H1 (cell line): ENCODE measurements at regions not wholly inside any gene's neighbourhood (a gene's known extent, or its start where the extent isn't known, plus 50 kb on each side); places are given as distances from the start of the nearest gene placed in this dataset.

Experiments
- CTCF ChIA-PET: fragments of 300-600 bp; sonication (Branson Sonifier 250); formaldehyde crosslinking; loops from one replicate; lab custom pipeline; 2021; ENCODE audit not compliant: partially characterized antibody; lab: Charles Lee
- POLR2A ChIA-PET: fragments of 300-600 bp; sonication (Branson Sonifier 250); formaldehyde crosslinking; loops from one replicate; lab custom pipeline; 2021; ENCODE audit warnings: inconsistent platforms; ENCODE audit not compliant: partially characterized antibody; lab: Charles Lee
- DNase-seq, 2 experiments: peaks; one replicate each; pipeline versions ENCODE4 v3.0.0 to v3.0.0-alpha.2; 2010 to 2022; ENCODE audit warnings: low spot score in 2 of 2, low read depth in 1 of 2, mixed read lengths in 1 of 2
- FAIRE-seq: peaks from 2 replicates; lab custom pipeline; 2011; peaks lifted over from hg19 to GRCh38; lab: Jason Lieb, UNC
- H2AFZ ChIP-seq: 2 replicates; pipeline ENCODE4 v1.8.1; 2012; ENCODE audit warnings: low read length, inconsistent platforms
- H2AK5ac ChIP-seq: 2 replicates; pipeline ENCODE4 v1.6.1; 2013; ENCODE audit warnings: low read depth, low read length
- H2BK120ac ChIP-seq: replicated peaks from 2 replicates; pipeline ENCODE3; 2013; ENCODE audit warnings: low read depth, low read length, inconsistent platforms
- H2BK12ac ChIP-seq: 2 replicates; pipeline ENCODE4 v1.6.1; 2013; ENCODE audit warnings: low read depth, low read length
- H2BK15ac ChIP-seq: 2 replicates; pipeline ENCODE4 v1.6.1; 2013; ENCODE audit warnings: low read length
- H2BK20ac ChIP-seq: 2 replicates; pipeline ENCODE4 v1.6.1; 2013; ENCODE audit warnings: low read length
- H2BK5ac ChIP-seq: 2 replicates; pipeline ENCODE4 v1.6.1; 2013; ENCODE audit warnings: low read depth, low read length
- H3K14ac ChIP-seq: 2 replicates; pipeline ENCODE4 v1.6.1; 2013; ENCODE audit warnings: inconsistent platforms; ENCODE audit not compliant: insufficient read length
- H3K18ac ChIP-seq: 2 replicates; pipeline ENCODE4 v1.6.1; 2013; ENCODE audit warnings: low read length; ENCODE audit errors: extremely low read depth
- H3K23ac ChIP-seq: 2 replicates; pipeline ENCODE4 v1.6.1; 2013; ENCODE audit warnings: inconsistent platforms; ENCODE audit not compliant: insufficient read length
- H3K23me2 ChIP-seq: 2 replicates; pipeline ENCODE4 v1.6.1; 2013; ENCODE audit warnings: low read depth, low read length
- H3K27ac ChIP-seq: 2 replicates; pipeline ENCODE4 v1.6.1; 2011; ENCODE audit warnings: low read depth, low read length, inconsistent platforms
- H3K27me3 ChIP-seq, 4 experiments: replicated peaks in 1 of 4; 1 replicate in 1 of 4; 2 replicates in 3 of 4; pipeline versions ENCODE4 v1.6.1 to v1.8.1; 2011 to 2013; ENCODE audit warnings: low read length in 3 of 4, mild to moderate bottlenecking in 3 of 4, inconsistent platforms in 2 of 4, mixed read lengths in 2 of 4, moderate library complexity in 1 of 4; ENCODE audit not compliant: control insufficient read depth in 3 of 4, insufficient read depth in 3 of 4; ENCODE audit errors: extremely low read depth in 1 of 4
- H3K36me3 ChIP-seq, 4 experiments: 2 replicates each; pipeline versions ENCODE4 v1.6.1 to v1.8.1; 2011 to 2013; ENCODE audit warnings: mild to moderate bottlenecking in 4 of 4, low read length in 3 of 4, moderate library complexity in 2 of 4, control low read depth in 1 of 4, inconsistent platforms in 1 of 4; ENCODE audit not compliant: insufficient read depth in 4 of 4, control insufficient read depth in 2 of 4
- H3K4ac ChIP-seq: replicated peaks from 2 replicates; pipeline ENCODE3; 2013; ENCODE audit warnings: low read length, low read depth, mixed read lengths, inconsistent platforms; ENCODE audit not compliant: insufficient read length
- H3K4me1 ChIP-seq, 4 experiments: replicated peaks in 1 of 4; 1 replicate in 1 of 4; 2 replicates in 3 of 4; pipeline versions ENCODE4 v1.6.1 to v1.8.1; 2011 to 2013; ENCODE audit warnings: low read length in 3 of 4, inconsistent platforms in 2 of 4, mixed read lengths in 1 of 4; ENCODE audit not compliant: insufficient read depth in 4 of 4, control insufficient read depth in 3 of 4
- H3K4me2 ChIP-seq, 2 experiments: 2 replicates each; pipeline versions ENCODE4 v1.6.1 to v1.8.1; 2011 to 2013; ENCODE audit warnings: low read depth in 2 of 2, low read length in 2 of 2, control low read depth in 1 of 2, inconsistent platforms in 1 of 2, mild to moderate bottlenecking in 1 of 2; ENCODE audit not compliant: insufficient read depth in 1 of 2
- H3K4me3 ChIP-seq, 4 experiments: fragments of 200-600, 300-600 bp in 1 of 4; sonication (generic), shearing (Covaris generic), sonication (Bioruptor Twin) in 1 of 4; 2 replicates each; pipeline versions ENCODE4 v1.5.1 to v1.8.1; 2011 to 2016; ENCODE audit warnings: low read length in 4 of 4, low read depth in 3 of 4, control low read depth in 2 of 4, inconsistent platforms in 2 of 4, mild to moderate bottlenecking in 2 of 4, mixed read lengths in 1 of 4, moderate library complexity in 1 of 4; ENCODE audit not compliant: insufficient read depth in 2 of 4; ENCODE audit errors: extremely low read depth in 1 of 4
- H3K56ac ChIP-seq: replicated peaks from 2 replicates; pipeline ENCODE3; 2013; ENCODE audit warnings: low read depth, mild to moderate bottlenecking, mixed read lengths, low read length, inconsistent platforms; ENCODE audit not compliant: insufficient read length
- H3K79me1 ChIP-seq: 2 replicates; pipeline ENCODE4 v1.6.1; 2013; ENCODE audit warnings: low read depth, low read length, control low read depth
- H3K79me2 ChIP-seq, 2 experiments: 2 replicates each; pipeline versions ENCODE4 v1.6.1 to v1.8.1; 2012 to 2013; ENCODE audit warnings: low read length in 2 of 2, mild to moderate bottlenecking in 2 of 2, inconsistent platforms in 1 of 2; ENCODE audit not compliant: insufficient read depth in 2 of 2, control insufficient read depth in 1 of 2
- H3K9ac ChIP-seq, 4 experiments: replicated peaks in 1 of 4; 1 replicate in 1 of 4; 2 replicates in 3 of 4; pipeline versions ENCODE4 v1.6.1 to v1.8.1; 2011 to 2013; ENCODE audit warnings: low read depth in 3 of 4, low read length in 3 of 4, control low read depth in 2 of 4, mild to moderate bottlenecking in 2 of 4, moderate library complexity in 2 of 4, inconsistent platforms in 1 of 4; ENCODE audit errors: extremely low read depth in 1 of 4
- H3K9me3 ChIP-seq, 2 experiments: 2 replicates each; pipeline versions ENCODE4 v1.6.1 to v1.8.1; 2012 to 2013; ENCODE audit warnings: mild to moderate bottlenecking in 2 of 2, moderate library complexity in 2 of 2, control low read depth in 1 of 2, inconsistent platforms in 1 of 2, low read depth in 1 of 2, low read length in 1 of 2, mixed read lengths in 1 of 2; ENCODE audit not compliant: insufficient read depth in 2 of 2
- H4K20me1 ChIP-seq, 2 experiments: replicated peaks in 1 of 2; 2 replicates each; pipeline versions ENCODE3 to v1.8.1; 2011 to 2013; ENCODE audit warnings: inconsistent platforms in 2 of 2, low read length in 2 of 2, mild to moderate bottlenecking in 1 of 2; ENCODE audit not compliant: insufficient read depth in 2 of 2, control insufficient read depth in 1 of 2
- H4K5ac ChIP-seq: 2 replicates; pipeline ENCODE4 v1.6.1; 2013; ENCODE audit warnings: low read length, low read depth, mixed read lengths, inconsistent platforms; ENCODE audit not compliant: insufficient read length
- H4K8ac ChIP-seq: 2 replicates; pipeline ENCODE4 v1.8.0; 2013; ENCODE audit warnings: mild to moderate bottlenecking, moderate library complexity, low read length, inconsistent platforms; ENCODE audit not compliant: insufficient read depth; ENCODE audit errors: extremely low read depth
- H4K91ac ChIP-seq: replicated peaks from 2 replicates; pipeline ENCODE3; 2013; ENCODE audit warnings: low read length, mixed read lengths, inconsistent platforms; ENCODE audit not compliant: insufficient read length
- BACH1 ChIP-seq: IDR thresholded peaks from 2 replicates; pipeline ENCODE4 v1.6.1; 2012; ENCODE audit warnings: low read length, improper control_type of control experiment
- EGR1 ChIP-seq: IDR thresholded peaks from 2 replicates; pipeline ENCODE4 v1.6.1; 2011; ENCODE audit warnings: low read depth, low read length, borderline replicate concordance
- JUN ChIP-seq: IDR thresholded peaks from 2 replicates; pipeline ENCODE4 v1.6.1; 2011; ENCODE audit warnings: low read depth, mild to moderate bottlenecking, improper control_type of control experiment, low read length
- KDM1A ChIP-seq: fragments of 200-600, 300-600 bp; sonication (generic); IDR thresholded peaks from 2 replicates; pipeline ENCODE4 v1.7.1; 2016; ENCODE audit warnings: mild to moderate bottlenecking, low read length, borderline replicate concordance
- RXRA ChIP-seq: IDR thresholded peaks from 2 replicates; pipeline ENCODE4 v1.6.1; 2011; ENCODE audit warnings: low read depth, mild to moderate bottlenecking, low read length, moderate library complexity; ENCODE audit not compliant: insufficient read depth
- SP4 ChIP-seq: IDR thresholded peaks from 2 replicates; pipeline ENCODE4 v1.6.1; 2012; ENCODE audit warnings: low read length, inconsistent platforms
- SUZ12 ChIP-seq: fragments of 200-600 bp; sonication (generic); IDR thresholded peaks from 2 replicates; pipeline ENCODE4 v1.6.1; 2012; ENCODE audit warnings: mild to moderate bottlenecking, inconsistent platforms, low read length, moderate library complexity, mixed read lengths
- TAF7 ChIP-seq: optimal IDR thresholded peaks from 2 replicates; pipeline ENCODE3; 2011; ENCODE audit warnings: low read depth, mild to moderate bottlenecking, inconsistent platforms, low read length, moderate library complexity, borderline replicate concordance
- TBP ChIP-seq: IDR thresholded peaks from 2 replicates; pipeline ENCODE4 v1.6.1; 2011; ENCODE audit warnings: low read depth, low read length, improper control_type of control experiment
- WGBS, 2 experiments: shearing (Covaris generic) in 1 of 2; methylation state at CpG; one replicate each; pipeline versions ENCODE4 v1.1.6 to v1.1.7; 2013 to 2015; ENCODE audit warnings: low lambda C conversion rate in 2 of 2, mixed read lengths in 2 of 2, inconsistent platforms in 1 of 2, low coverage in 1 of 2, missing lambda C conversion rate in 1 of 2; ENCODE audit not compliant: insufficient replicate concordance in 2 of 2, insufficient coverage in 1 of 2, insufficient read length in 1 of 2; ENCODE audit errors: extremely low coverage in 1 of 2, missing lambda C conversion rate in 1 of 2; 5-methylcytosine and 5-hydroxymethylcytosine counted together

DNA sequence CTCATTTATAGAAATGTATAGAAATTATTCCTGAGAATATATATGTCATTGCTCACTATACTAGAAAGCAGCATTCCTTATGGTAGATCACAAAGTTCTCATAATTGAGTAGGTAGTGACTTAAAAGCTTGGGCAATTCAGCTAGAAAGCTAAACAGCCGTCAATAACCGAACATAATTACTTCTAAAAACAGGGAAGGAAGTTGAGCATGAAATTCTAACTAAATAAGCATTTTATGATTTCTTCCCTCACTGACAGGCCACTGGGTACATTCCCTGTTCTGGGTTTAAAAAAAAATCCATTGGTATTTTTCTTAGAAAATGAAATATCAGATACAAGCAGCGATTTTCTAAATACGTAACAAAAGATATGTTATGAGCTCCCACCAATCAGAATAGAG, 91.1 kb upstream of the DAB2 start:
- Histone ChIP-seq H3K23ac (no peak overlapping the region), H3K9me3 (no peaks in the 10 kb centered on the region), H4K91ac (no peak overlapping the region), H4K5ac (no peak overlapping the region), H3K4ac (no peak overlapping the region), H3K14ac (no peak overlapping the region), H3K56ac (no peak overlapping the region), H3K23me2 (no peaks in the 10 kb centered on the region), H2BK12ac (no peak overlapping the region), H3K27me3 (no peaks in the 10 kb centered on the region), H3K79me1 (no peaks in the 10 kb centered on the region), H2AFZ (no peak overlapping the region), H2BK120ac (no peak overlapping the region), H3K36me3 (no peaks in the 10 kb centered on the region), H2BK5ac (no peak overlapping the region), H3K4me2 (no peak overlapping the region), H4K20me1 (no peaks in the 10 kb centered on the region), H3K4me3 (no peak overlapping the region), H3K4me1 (peaks cover 2 to 8% (median 3%) of the 10 kb centered on the region in 4 experiments; a peak in 4 of 7 replicates), H3K27ac (no peak overlapping the region), H3K79me2 (no peaks in the 10 kb centered on the region), H3K9ac (no peak overlapping the region), H2BK20ac (no peak overlapping the region), H4K8ac (no peak overlapping the region), H2AK5ac (no peak overlapping the region), H3K18ac (no peak overlapping the region), H2BK15ac (no peak overlapping the region)
- WGBS, 2 experiments: 95% methylated on average over 4 of the region's 4 CpGs; no CpG with 5 or more reads in 1 of the 2 experiments
- no peak for TF ChIP-seq TBP
- TF ChIP-seq BACH1: no peak
- no peak for TF ChIP-seq SUZ12
- no peak for TF ChIP-seq KDM1A
- no peak for TF ChIP-seq EGR1
- no peak for TF ChIP-seq TAF7
- no peak for TF ChIP-seq JUN
- no peak for TF ChIP-seq SP4
- no peak for TF ChIP-seq RXRA
- POLR2A ChIA-PET: no interaction called here
- FAIRE-seq (no peak), DNase-seq (no peak)
- CTCF ChIA-PET: interaction anchor here (0.6 to 1.3 kb wide), 4 partner anchors 55 to 154 kb away, joined by 3 to 4 read pairs (median 3); no protein-coding TSS in a partner anchor
